PC-9 (cell line): ENCODE measurements at regions not wholly inside any gene's neighbourhood (a gene's known extent, or its start where the extent isn't known, plus 50 kb on each side); places are given as distances from the start of the nearest gene placed in this dataset.
"Not testable (repeated sequence)": the region's sequence is repeated elsewhere in the genome, so short reads cannot be mapped to it uniquely, and the experiment has no call there.

Experiments used
- BruUV-seq: library from RNA; stranded (reverse); fragments of 400-500 nt; replicated peaks from 2 replicates; lab custom pipeline; 2021; lab: Mats Ljungman, UMichigan
- CTCF ChIA-PET: fragments of 300-600 bp; sonication (Branson Sonifier 250); formaldehyde crosslinking; loops from one replicate; lab custom pipeline; 2022; ENCODE audit warnings: antibody characterized with exemption; lab: Charles Lee
- POLR2A ChIA-PET: fragments of 300-600 bp; sonication (Branson Sonifier 250); formaldehyde crosslinking; loops from one replicate; lab custom pipeline; 2022; ENCODE audit warnings: antibody characterized with exemption; ENCODE audit not compliant: unreplicated experiment; lab: Charles Lee
- DNase-seq, 2 experiments: peaks; one replicate each; pipeline versions ENCODE4 v3.0.0 to v3.0.0-alpha.2; 2015 to 2022; ENCODE audit warnings: mixed read lengths in 1 of 2
- H2AFZ ChIP-seq: fragments of 200-600 bp; sonication (generic); 2 replicates; pipeline ENCODE4 v1.8.1; 2017; ENCODE audit warnings: antibody characterized with exemption
- H3F3A ChIP-seq: fragments of 200-600 bp; sonication (generic); 2 replicates; pipeline ENCODE4 v1.8.1; 2017; ENCODE audit warnings: antibody characterized with exemption, mild to moderate bottlenecking, low read depth; ENCODE audit not compliant: insufficient read depth
- H3K27ac ChIP-seq: fragments of 200-600 bp; sonication (generic); 2 replicates; pipeline ENCODE4 v1.6.1; 2016; ENCODE audit warnings: mixed run types
- H3K27me3 ChIP-seq: fragments of 200-600 bp; sonication (generic); 2 replicates; pipeline ENCODE4 v1.6.1; 2016; ENCODE audit warnings: low read depth, mixed run types; ENCODE audit not compliant: insufficient read depth
- H3K36me3 ChIP-seq: fragments of 200-600 bp; sonication (generic); 2 replicates; pipeline ENCODE4 v1.6.1; 2016; ENCODE audit warnings: low read depth, mixed run types
- H3K4me1 ChIP-seq: fragments of 200-600 bp; sonication (generic); replicated peaks from 2 replicates; pipeline ENCODE4 v1.6.1; 2016; ENCODE audit warnings: mixed run types; ENCODE audit not compliant: insufficient read depth
- H3K4me2 ChIP-seq: fragments of 200-600 bp; sonication (generic); 2 replicates; pipeline ENCODE4 v1.6.1; 2017; ENCODE audit warnings: mixed run types
- H3K4me3 ChIP-seq: fragments of 200-600 bp; sonication (generic); 2 replicates; pipeline ENCODE4 v1.6.1; 2016; ENCODE audit warnings: mixed run types
- H3K79me2 ChIP-seq: fragments of 200-600 bp; sonication (generic); 2 replicates; pipeline ENCODE4 v1.6.1; 2017; ENCODE audit warnings: low read depth, mixed run types
- H3K9me2 ChIP-seq: fragments of 200-600 bp; sonication (generic); 2 replicates; pipeline ENCODE4 v1.8.1; 2017; ENCODE audit warnings: mild to moderate bottlenecking; ENCODE audit not compliant: insufficient read depth
- H3K9me3 ChIP-seq: fragments of 200-600 bp; sonication (generic); 2 replicates; pipeline ENCODE4 v1.8.1; 2016; ENCODE audit warnings: low read depth; ENCODE audit not compliant: insufficient read depth
- H4K20me1 ChIP-seq: fragments of 200-600 bp; sonication (generic); 2 replicates; pipeline ENCODE4 v1.8.1; 2017; ENCODE audit not compliant: insufficient read depth
- EZH2 ChIP-seq: fragments of 200-600 bp; sonication (generic); IDR thresholded peaks from 2 replicates; pipeline ENCODE4 v1.8.0; 2017; ENCODE audit warnings: antibody characterized with exemption, low read depth
- intact Hi-C: fragments of 100-400 bp; cut with micrococcal nuclease; formaldehyde crosslinking; loops from one replicate; pipeline ENCODE4 v1.10.0; 2022; ENCODE audit not compliant: unreplicated experiment
- TF ChIP-seq, protein P1 (sequence below): fragments of 200-600 bp; sonication (generic); conservative IDR thresholded peaks from 2 replicates; pipeline ENCODE4 v1.6.1; 2017; ENCODE audit warnings: mixed run types, antibody characterized with exemption, mild to moderate bottlenecking, moderate library complexity

DNA sequence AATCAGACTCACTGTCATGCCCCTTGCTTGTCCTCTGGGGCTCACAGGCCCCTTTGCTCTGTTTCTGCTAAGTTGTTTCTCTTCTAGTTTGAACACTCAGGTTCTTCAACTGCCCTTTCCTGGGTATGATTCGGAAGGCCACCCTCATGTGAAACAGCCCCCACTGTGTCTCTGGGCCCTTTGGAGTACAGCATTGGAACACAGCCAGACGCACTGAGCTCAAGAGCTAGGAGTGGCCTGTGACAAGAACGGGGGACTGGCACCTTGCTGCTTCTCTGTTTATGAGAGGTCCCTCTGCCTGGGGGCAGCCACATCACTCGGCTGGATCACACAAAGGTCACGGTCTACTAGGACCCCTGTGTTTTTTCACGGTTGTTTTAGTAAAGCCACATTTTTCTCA lies 114.4 kb upstream of the ZC3H12A start:
- CTCF ChIA-PET: no interaction called here
- Histone ChIP-seq H3K27me3 (peaks cover 87% of the 10 kb centered on the region), H3K4me3 (no peak overlapping the region), H3K9me3 (no peaks in the 10 kb centered on the region), H3K27ac (no peak overlapping the region), H3K9me2 (no peaks in the 10 kb centered on the region), H2AFZ (no peak overlapping the region), H3K4me1 (no peaks in the 10 kb centered on the region), H4K20me1 (no peaks in the 10 kb centered on the region), H3K36me3 (no peaks in the 10 kb centered on the region), H3K79me2 (no peaks in the 10 kb centered on the region), H3K4me2 (no peak overlapping the region), H3F3A (no peaks in the 10 kb centered on the region)
- POLR2A ChIA-PET: no interaction called here
- TF ChIP-seq, protein P1, sequence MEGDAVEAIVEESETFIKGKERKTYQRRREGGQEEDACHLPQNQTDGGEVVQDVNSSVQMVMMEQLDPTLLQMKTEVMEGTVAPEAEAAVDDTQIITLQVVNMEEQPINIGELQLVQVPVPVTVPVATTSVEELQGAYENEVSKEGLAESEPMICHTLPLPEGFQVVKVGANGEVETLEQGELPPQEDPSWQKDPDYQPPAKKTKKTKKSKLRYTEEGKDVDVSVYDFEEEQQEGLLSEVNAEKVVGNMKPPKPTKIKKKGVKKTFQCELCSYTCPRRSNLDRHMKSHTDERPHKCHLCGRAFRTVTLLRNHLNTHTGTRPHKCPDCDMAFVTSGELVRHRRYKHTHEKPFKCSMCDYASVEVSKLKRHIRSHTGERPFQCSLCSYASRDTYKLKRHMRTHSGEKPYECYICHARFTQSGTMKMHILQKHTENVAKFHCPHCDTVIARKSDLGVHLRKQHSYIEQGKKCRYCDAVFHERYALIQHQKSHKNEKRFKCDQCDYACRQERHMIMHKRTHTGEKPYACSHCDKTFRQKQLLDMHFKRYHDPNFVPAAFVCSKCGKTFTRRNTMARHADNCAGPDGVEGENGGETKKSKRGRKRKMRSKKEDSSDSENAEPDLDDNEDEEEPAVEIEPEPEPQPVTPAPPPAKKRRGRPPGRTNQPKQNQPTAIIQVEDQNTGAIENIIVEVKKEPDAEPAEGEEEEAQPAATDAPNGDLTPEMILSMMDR: no peak
- TF ChIP-seq EZH2: no peak
- BruUV-seq: no TSS peak
- intact Hi-C loops: no loop called here
- DNase-seq: no peak

DNA sequence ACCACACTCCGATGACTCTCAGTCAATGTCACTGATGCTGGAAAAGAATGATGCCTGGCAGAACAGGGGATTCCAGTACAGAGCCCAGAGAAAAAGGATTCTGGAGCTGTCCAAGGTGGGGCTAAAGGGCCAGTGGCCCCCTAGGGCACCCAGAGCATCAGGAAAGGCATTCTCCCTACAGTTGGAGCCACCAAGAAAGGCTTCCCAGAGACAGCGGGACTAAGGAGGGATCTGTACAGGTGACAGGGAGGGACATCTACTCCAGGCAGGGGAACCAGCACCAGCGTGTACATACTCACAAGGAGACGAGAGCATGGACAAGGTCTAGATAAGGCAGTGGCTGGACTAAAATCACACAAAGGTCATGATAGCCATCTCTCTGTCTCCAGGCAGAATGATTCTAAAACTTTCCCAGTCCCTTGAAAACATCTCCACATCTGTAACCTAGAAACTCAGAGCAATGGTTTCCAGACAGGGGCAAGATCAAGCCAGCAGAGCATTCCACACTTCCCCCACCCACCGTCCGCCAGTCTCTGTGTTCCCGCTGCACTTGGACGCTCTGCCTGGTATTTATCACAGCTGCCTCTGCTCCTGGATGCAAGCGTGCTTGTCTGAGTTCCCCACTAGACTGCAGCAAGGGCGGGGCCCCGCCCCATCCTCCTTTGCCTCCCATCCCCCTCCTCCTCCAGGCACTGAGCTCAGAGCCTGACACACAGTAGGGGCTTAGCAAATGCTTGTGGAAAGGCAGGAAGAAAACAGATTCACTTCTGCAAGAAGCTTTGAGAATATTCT lies 111.6 kb upstream of the ZC3H12A start:
- TF ChIP-seq, protein P1: no peak
- TF ChIP-seq EZH2: no peak
- intact Hi-C loops: no loop called here
- CTCF ChIA-PET: no interaction called here

DNA sequence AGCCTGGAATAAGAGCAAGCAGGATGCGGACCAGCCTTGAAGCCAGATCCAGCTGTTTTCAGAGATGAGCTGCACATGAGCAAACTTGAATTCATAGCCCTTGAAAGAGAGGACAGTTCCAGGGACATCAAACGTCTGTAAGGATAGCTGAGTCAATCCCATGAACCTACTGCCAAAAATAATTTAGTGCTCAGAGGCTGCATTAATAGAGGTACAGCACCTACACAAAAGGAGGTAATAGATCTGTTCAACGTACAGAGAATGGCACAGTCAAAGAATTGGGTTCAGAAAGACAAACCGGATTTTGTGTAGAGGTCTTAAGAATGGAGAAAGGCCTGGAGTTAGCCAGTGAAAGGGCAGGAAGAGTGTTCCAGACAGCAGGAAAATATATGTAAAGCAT lies 110.8 kb upstream of the ZC3H12A start:
- BruUV-seq: no TSS peak
- TF ChIP-seq, protein P1: no peak
- no peak for TF ChIP-seq EZH2
- Histone ChIP-seq H3K4me2 (no peak overlapping the region), H3K27ac (no peak overlapping the region), H3K9me2 (no peaks in the 10 kb centered on the region), H3K27me3 (peaks cover 65% of the 10 kb centered on the region), H3K4me3 (no peak overlapping the region), H3K36me3 (no peaks in the 10 kb centered on the region), H3K4me1 (no peaks in the 10 kb centered on the region), H3K79me2 (no peaks in the 10 kb centered on the region), H3F3A (no peaks in the 10 kb centered on the region), H2AFZ (no peak overlapping the region), H4K20me1 (no peaks in the 10 kb centered on the region), H3K9me3 (no peaks in the 10 kb centered on the region)
- no peak for DNase-seq
- POLR2A ChIA-PET: no interaction called here
- CTCF ChIA-PET: no interaction called here
- intact Hi-C loops: no loop called here

More for the DNA sequence above, 111.6 kb upstream of the ZC3H12A start:
- H3K4me1 ChIP-seq: no peaks in the 10 kb centered on the region
- H3K79me2 ChIP-seq: no peaks in the 10 kb centered on the region
- H3K4me3 ChIP-seq: no peak overlapping the region
- no peaks in the 10 kb centered on the region for H4K20me1 ChIP-seq
- POLR2A ChIA-PET: no interaction called here
- DNase-seq: no peak
- no peaks in the 10 kb centered on the region for H3K36me3 ChIP-seq
- H3K27ac ChIP-seq: no peak overlapping the region
- H3F3A ChIP-seq: no peaks in the 10 kb centered on the region
- H3K9me2 ChIP-seq: no peaks in the 10 kb centered on the region
- BruUV-seq: no TSS peak
- H3K9me3 ChIP-seq: no peaks in the 10 kb centered on the region
- H2AFZ ChIP-seq: no peak overlapping the region
- H3K4me2 ChIP-seq: no peak overlapping the region
- H3K27me3 ChIP-seq: peaks cover 71% of the 10 kb centered on the region

DNA sequence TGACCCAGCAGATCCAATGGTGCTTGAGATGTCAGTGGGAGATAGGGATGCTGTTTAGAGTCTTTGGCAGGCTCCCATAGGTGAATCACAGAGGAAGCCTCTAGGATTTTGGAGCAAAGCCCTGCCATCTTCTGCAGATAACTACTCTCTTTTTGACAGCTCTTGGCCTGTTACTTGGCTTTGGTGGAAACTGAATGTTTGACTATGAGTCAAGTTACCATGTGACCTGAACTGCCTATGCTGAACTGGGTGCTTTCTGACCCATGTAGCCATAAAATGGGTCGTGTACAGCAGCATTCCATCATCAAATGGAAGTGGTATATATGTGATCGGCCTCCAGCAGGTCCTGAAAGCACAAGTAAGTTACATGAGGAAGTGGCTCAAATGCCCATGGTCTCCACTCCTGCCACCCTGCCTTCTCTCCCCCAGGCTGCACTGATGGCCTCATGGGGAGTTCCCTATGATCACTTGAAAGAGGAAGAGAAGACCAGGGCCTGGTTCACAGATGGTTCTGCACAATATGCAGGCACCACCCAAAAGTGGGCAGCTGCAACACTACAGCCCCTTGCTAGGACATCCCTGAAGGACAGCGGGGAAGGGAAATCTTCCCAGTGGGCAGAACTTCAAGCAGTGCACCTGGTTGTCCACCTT lies 105.6 kb upstream of the ZC3H12A start:
- not testable (repeated sequence) for BruUV-seq

More for the DNA sequence above, 105.6 kb upstream of the ZC3H12A start:
- H3K4me3 ChIP-seq, intact Hi-C loops, H4K20me1 ChIP-seq, H3K27ac ChIP-seq, H3K79me2 ChIP-seq, CTCF ChIA-PET, POLR2A ChIA-PET, DNase-seq, H3K4me2 ChIP-seq, H3K4me1 ChIP-seq, H3K9me2 ChIP-seq, H2AFZ ChIP-seq, H3F3A ChIP-seq, H3K36me3 ChIP-seq, H3K9me3 ChIP-seq: not testable (repeated sequence)
- peaks cover 53% of the 10 kb centered on the region for H3K27me3 ChIP-seq
